Endothelial cell of umbilical vein (primary cell): ENCODE measurements at regions not wholly inside any gene's neighbourhood (a gene's known extent, or its start where the extent isn't known, plus 50 kb on each side); places are given as distances from the start of the nearest gene placed in this dataset.

ENCODE experiments used
- BruUV-seq: library from RNA; stranded (reverse); fragments of 400-500 nt; replicated peaks from 2 replicates; lab custom pipeline; 2021; lab: Mats Ljungman, UMichigan
- CTCF ChIA-PET: fragments of 300-600, 350-600 bp; sonication (Branson Sonifier 250); formaldehyde crosslinking; loops from one replicate; lab custom pipeline; 2021; ENCODE audit warnings: antibody characterized with exemption, inconsistent platforms; lab: Charles Lee
- POLR2A ChIA-PET: fragments of 300-600, 350-600 bp; sonication (Branson Sonifier 250); formaldehyde crosslinking; loops from one replicate; lab custom pipeline; 2021; ENCODE audit warnings: antibody characterized with exemption, inconsistent platforms; lab: Charles Lee
- DNase-seq: peaks from one replicate; pipeline ENCODE4 v3.0.0-alpha.2; 2011; ENCODE audit warnings: low read depth, low spot score
- FAIRE-seq: peaks from 2 replicates; lab custom pipeline; 2011; peaks lifted over from hg19 to GRCh38; lab: Jason Lieb, UNC
- H2AFZ ChIP-seq: 2 replicates; pipeline ENCODE4 v1.6.0; 2012; ENCODE audit warnings: low read depth, low read length, control low read depth, inconsistent platforms
- H3K27ac ChIP-seq: 2 replicates; pipeline ENCODE4 v1.5.1; 2011; ENCODE audit warnings: low read depth, mild to moderate bottlenecking, control low read depth, low read length, moderate library complexity; ENCODE audit not compliant: insufficient read depth
- H3K27me3 ChIP-seq, 2 experiments: 2 replicates each; pipeline versions ENCODE4 v1.6.0 to v1.6.1; 2011; ENCODE audit warnings: low read length in 2 of 2, mixed read lengths in 1 of 2; ENCODE audit not compliant: control insufficient read depth in 2 of 2, insufficient read depth in 2 of 2
- H3K36me3 ChIP-seq, 2 experiments: 2 replicates in 1 of 2; 3 replicates in 1 of 2; pipeline ENCODE4 v1.5.1; 2011; ENCODE audit warnings: low read length in 2 of 2, mild to moderate bottlenecking in 1 of 2, moderate library complexity in 1 of 2; ENCODE audit not compliant: control insufficient read depth in 2 of 2, insufficient read depth in 2 of 2; ENCODE audit errors: extremely low read depth in 1 of 2
- H3K4me1 ChIP-seq: 3 replicates; pipeline ENCODE4 v1.5.1; 2011; ENCODE audit warnings: mild to moderate bottlenecking, low read length; ENCODE audit not compliant: control insufficient read depth, insufficient read depth; ENCODE audit errors: extremely low read depth
- H3K4me2 ChIP-seq: 2 replicates; pipeline ENCODE4 v1.6.1; 2011; ENCODE audit warnings: low read length, control low read depth, mixed read lengths; ENCODE audit not compliant: insufficient read depth
- H3K4me3 ChIP-seq, 3 experiments: fragments of 200-600 bp in 1 of 3; sonication (generic), shearing (Covaris generic) in 1 of 3; replicated peaks in 1 of 3; 2 replicates each; pipeline ENCODE4 v1.5.1; 2011 to 2016; ENCODE audit warnings: control low read depth in 3 of 3, low read length in 3 of 3, mild to moderate bottlenecking in 2 of 3, inconsistent platforms in 1 of 3, low read depth in 1 of 3, moderate library complexity in 1 of 3; ENCODE audit not compliant: insufficient read depth in 1 of 3
- H3K79me2 ChIP-seq: 2 replicates; pipeline ENCODE4 v1.6.0; 2012; ENCODE audit warnings: low read length, inconsistent platforms; ENCODE audit not compliant: control insufficient read depth, insufficient read depth
- H3K9ac ChIP-seq: replicated peaks from 2 replicates; pipeline ENCODE3; 2011; ENCODE audit warnings: low read length, control low read depth; ENCODE audit not compliant: insufficient read depth; ENCODE audit errors: extremely low read depth
- H3K9me1 ChIP-seq: replicated peaks from 3 replicates; pipeline ENCODE4 v1.6.0; 2011; ENCODE audit warnings: mild to moderate bottlenecking, low read length; ENCODE audit not compliant: control insufficient read depth, insufficient read depth; ENCODE audit errors: extremely low read depth
- H3K9me3 ChIP-seq: replicated peaks from 2 replicates; pipeline ENCODE4 v1.5.1; 2012; ENCODE audit warnings: low read length, inconsistent platforms; ENCODE audit not compliant: control insufficient read depth, insufficient read depth
- H4K20me1 ChIP-seq: replicated peaks from 2 replicates; pipeline ENCODE3; 2011; ENCODE audit warnings: mild to moderate bottlenecking, low read length; ENCODE audit not compliant: control insufficient read depth, insufficient read depth; ENCODE audit errors: extremely low read depth
- CTCF ChIP-seq, 2 donors: IDR thresholded peaks; 1 replicate in 1 of 2; 2 replicates in 1 of 2; pipeline ENCODE4 v1.5.1; 2011; ENCODE audit warnings: low read length in 2 of 2, mild to moderate bottlenecking in 2 of 2, moderate library complexity in 2 of 2, control low read depth in 1 of 2, inconsistent platforms in 1 of 2, low read depth in 1 of 2; ENCODE audit not compliant: insufficient read depth in 1 of 2; ENCODE audit errors: extremely low read depth in 1 of 2
- EZH2 ChIP-seq: IDR thresholded peaks from 2 replicates; pipeline ENCODE4 v1.6.1; 2012; ENCODE audit warnings: borderline replicate concordance, low read depth, mild to moderate bottlenecking, moderate library complexity, low read length, inconsistent platforms; ENCODE audit not compliant: severe bottlenecking
- FOS ChIP-seq: IDR thresholded peaks from 2 replicates; pipeline ENCODE4 v1.6.1; 2011; ENCODE audit warnings: mild to moderate bottlenecking, low read length, moderate library complexity, borderline replicate concordance; ENCODE audit not compliant: insufficient read depth
- GATA2 ChIP-seq: IDR thresholded peaks from 2 replicates; pipeline ENCODE4 v1.7.0; 2011; ENCODE audit warnings: low read depth, mild to moderate bottlenecking, moderate library complexity, mixed read lengths, low read length; ENCODE audit not compliant: insufficient read length, insufficient read depth
- JUN ChIP-seq: IDR thresholded peaks from 2 replicates; pipeline ENCODE4 v1.6.1; 2011; ENCODE audit warnings: borderline replicate concordance, low read depth; ENCODE audit not compliant: insufficient read length, insufficient read depth
- MAX ChIP-seq: IDR thresholded peaks from 2 replicates; pipeline ENCODE4 v1.6.1; 2011; ENCODE audit not compliant: insufficient read depth, insufficient read length
- MYC ChIP-seq: IDR thresholded peaks from one replicate; pipeline ENCODE4 v1.6.1; 2011; ENCODE audit warnings: mild to moderate bottlenecking, low read depth, low read length
- POLR2A ChIP-seq: IDR thresholded peaks from 2 replicates; pipeline ENCODE4 v1.6.1; 2012; ENCODE audit warnings: low read depth, mild to moderate bottlenecking, control low read depth, low read length
- POLR2AphosphoS5 ChIP-seq: IDR thresholded peaks from 2 replicates; pipeline ENCODE4 v1.6.1; 2012; ENCODE audit warnings: low read depth, mild to moderate bottlenecking, control low read depth, low read length, moderate library complexity; ENCODE audit not compliant: insufficient read depth
- dilution Hi-C: fragments of 300-500 bp; cut with MboI; formaldehyde crosslinking; loops from one replicate; pipeline ENCODE4 v1.15.0; 2019; ENCODE audit warnings: low sequenced_read_pairs; ENCODE audit not compliant: extremely low pct_ligation_motif_present
- intact Hi-C: fragments of 100-400 bp; cut with micrococcal nuclease; formaldehyde crosslinking; loops from one replicate; pipeline ENCODE4 v1.10.0; 2022

- H3K27ac ChIP-seq, result no peak overlapping the region
- no peak overlapping the region for H3K4me3 ChIP-seq
- no peaks in the 10 kb centered on the region for H4K20me1 ChIP-seq
- no TSS peak for BruUV-seq
- H3K9me1 ChIP-seq, result no peaks in the 10 kb centered on the region
- POLR2A ChIA-PET, result no interaction called here
- no peak overlapping the region for H2AFZ ChIP-seq
- no peak for FAIRE-seq
- no peak overlapping the region for H3K9ac ChIP-seq
- intact Hi-C loops (no loop called here), dilution Hi-C loops (no loop called here)
- H3K4me2 ChIP-seq, result no peak overlapping the region
- no peak for DNase-seq
- H3K27me3 ChIP-seq, result no peaks in the 10 kb centered on the region
- H3K36me3 ChIP-seq, result no peaks in the 10 kb centered on the region
- TF ChIP-seq MYC (no peak), CTCF (IDR thresholded peaks at IDR 0.05; ENCODE audit: extremely low read depth in 1 of 2, insufficient read depth in 1 of 2, low read depth in 1 of 2, low read length in 2 of 2) (no peak), FOS (no peak), GATA2 (no peak), JUN (no peak), POLR2A (no peak), MAX (no peak), POLR2AphosphoS5 (no peak), EZH2 (no peak)
- H3K4me1 ChIP-seq, result no peaks in the 10 kb centered on the region
- CTCF ChIA-PET, result no interaction called here
- peaks cover 2% of the 10 kb centered on the region for H3K9me3 ChIP-seq
- no peaks in the 10 kb centered on the region for H3K79me2 ChIP-seq
These were observed 244.8 kb downstream of the TSHZ3 start for GRCh38 chr19:31104451-31104850.
